Sigmoid colon (tissue), 6 donors: ENCODE measurements at regions not wholly inside any gene's neighbourhood (a gene's known extent, or its start where the extent isn't known, plus 50 kb on each side); places are given as distances from the start of the nearest gene placed in this dataset.

Experiments used
- DNase-seq: peaks from one replicate; pipeline ENCODE4 v3.0.0-alpha.2; 2019
- H3K27ac ChIP-seq, 4 donors: fragments of 200-600 bp; sonication (generic); one replicate each; pipeline ENCODE4 v1.5.1; 2016 to 2019; ENCODE audit warnings: mild to moderate bottlenecking in 1 of 4
- H3K27me3 ChIP-seq, 3 donors: fragments of 200-600 bp; sonication (generic); one replicate each; pipeline ENCODE4 v1.5.1; 2019; ENCODE audit warnings: mild to moderate bottlenecking in 1 of 3
- H3K36me3 ChIP-seq, 4 donors: fragments of 200-600 bp; sonication (generic); one replicate each; pipeline ENCODE4 v1.5.1; 2016 to 2019
- H3K4me1 ChIP-seq, 4 donors: fragments of 200-600 bp; sonication (generic); one replicate each; pipeline ENCODE4 v1.5.1; 2017 to 2019
- H3K4me3 ChIP-seq, 4 donors: fragments of 200-600 bp; sonication (generic); one replicate each; pipeline ENCODE4 v1.5.1; 2017 to 2019; ENCODE audit warnings: mild to moderate bottlenecking in 2 of 4, moderate library complexity in 1 of 4
- H3K9me3 ChIP-seq, 4 donors: fragments of 200-600 bp in 3 of 4; sonication (generic) in 3 of 4; one replicate each; pipeline versions ENCODE4 v1.5.1 to v1.6.1; 2013 to 2019
- EP300 ChIP-seq, 4 donors: sonication (generic); formaldehyde crosslinking; IDR thresholded peaks; one replicate each; pipeline ENCODE4 v1.6.1; 2017; ENCODE audit warnings: antibody characterized with exemption in 4 of 4
- POLR2A ChIP-seq, 2 donors: fragments of 450-650 bp; IDR thresholded peaks; one replicate each; pipeline ENCODE4 v1.6.1; 2016; ENCODE audit warnings: antibody characterized with exemption in 2 of 2, mild to moderate bottlenecking in 2 of 2, moderate library complexity in 2 of 2
- POLR2AphosphoS5 ChIP-seq, 4 donors: sonication (generic); formaldehyde crosslinking; IDR thresholded peaks; one replicate each; pipeline ENCODE4 v1.6.1; 2017; ENCODE audit warnings: antibody characterized with exemption in 4 of 4
- WGBS, 2 donors: extraction: QIAGEN DNeasy Blood & Tissue Kit; methylation state at CpG; one replicate each; pipeline ENCODE4 v1.1.7; 2013; 5-methylcytosine and 5-hydroxymethylcytosine counted together
- intact Hi-C: fragments of 100-400 bp; cut with DNase I; formaldehyde crosslinking; loops from one replicate; pipeline ENCODE4 v1.15.1; 2023
- TF ChIP-seq, protein P1 (sequence below), 4 experiments: fragments of 450-650 bp in 3 of 4; fragments of 200-600 bp in 1 of 4; IDR thresholded peaks; one replicate each; pipeline ENCODE4 v1.5.1; 2016 to 2019; ENCODE audit warnings: antibody characterized with exemption in 4 of 4, mild to moderate bottlenecking in 3 of 4, moderate library complexity in 2 of 4
- donor health status: healthy with polysubstance abuse.
- donor health status: healthy.

DNA sequence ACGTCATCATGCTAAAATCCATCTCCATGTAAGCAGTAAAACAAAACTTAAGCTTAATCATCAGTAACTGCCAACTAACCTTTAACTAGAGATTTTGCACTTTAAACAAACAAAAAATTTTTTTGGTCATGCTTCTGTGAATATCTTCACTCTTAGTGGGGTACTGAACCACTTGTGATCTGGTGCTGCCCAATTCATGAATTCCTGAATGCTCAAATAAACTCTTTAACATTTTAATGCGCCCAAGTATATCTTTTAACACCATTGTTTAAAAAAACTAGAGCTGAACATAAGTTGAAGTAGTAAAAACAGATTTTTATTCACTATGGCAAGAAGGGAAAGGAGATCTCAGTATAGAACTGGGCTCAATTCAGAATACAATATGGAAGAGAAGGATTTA lies 196.9 kb upstream of the USP24 start:
- 82 to 85% methylated on average over 2 of the region's 2 CpGs for WGBS, 2 donors

DNA sequence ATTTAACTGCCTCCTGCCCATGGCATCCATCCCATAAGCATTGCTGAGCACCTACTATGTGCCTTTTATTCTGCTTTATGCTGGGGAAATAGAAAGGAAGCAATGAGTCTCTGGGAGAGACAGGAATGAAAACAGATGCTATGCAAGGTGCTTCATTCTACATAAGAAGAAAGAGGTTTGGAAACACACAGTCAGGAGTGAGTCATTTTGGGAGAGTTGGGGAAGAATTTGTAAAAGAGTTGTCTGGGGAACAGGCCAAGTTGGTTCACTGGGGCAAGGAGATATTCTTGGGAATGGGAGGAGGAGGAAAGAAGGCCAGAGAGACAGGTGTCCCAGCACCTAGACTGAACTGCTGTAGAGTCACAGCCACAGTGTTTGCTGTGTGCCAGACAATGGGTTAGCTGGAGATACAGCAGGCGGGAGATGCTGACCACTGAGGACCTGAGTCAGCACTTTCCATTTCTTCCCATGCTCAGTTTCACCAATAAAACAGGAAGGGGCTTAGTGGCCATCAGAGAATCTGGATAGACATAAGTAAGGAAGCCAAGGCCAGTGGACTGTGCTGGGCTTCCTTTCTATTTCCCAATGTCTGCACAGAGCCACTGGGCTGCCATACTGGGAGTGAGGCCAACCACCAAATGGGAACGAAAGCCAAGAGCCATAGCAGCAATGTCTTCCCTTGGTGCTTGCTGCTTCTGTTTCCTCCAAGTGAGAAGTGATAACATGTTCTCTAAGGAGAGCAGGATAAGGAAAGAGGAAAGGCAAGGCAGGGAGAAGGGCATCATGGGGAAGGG lies 187.7 kb upstream of the USP24 start:
- WGBS, 2 donors = 93 to 94% methylated on average over 2 of the region's 2 CpGs
- intact Hi-C loops = no loop called here
- no peak overlapping the region for H3K4me3 ChIP-seq
- no peak overlapping the region for H3K27ac ChIP-seq
- H3K27me3 ChIP-seq = no peaks in the 10 kb centered on the region
- DNase-seq = no peak
- H3K4me1 ChIP-seq = no peaks in the 10 kb centered on the region
- H3K36me3 ChIP-seq = no peaks in the 10 kb centered on the region
- H3K9me3 ChIP-seq = no peaks in the 10 kb centered on the region
- TF ChIP-seq POLR2A (IDR thresholded peaks at IDR 0.05) (no peak), EP300 (IDR thresholded peaks at IDR 0.05) (no peak), POLR2AphosphoS5 (IDR thresholded peaks at IDR 0.05) (no peak)
- TF ChIP-seq, protein P1, sequence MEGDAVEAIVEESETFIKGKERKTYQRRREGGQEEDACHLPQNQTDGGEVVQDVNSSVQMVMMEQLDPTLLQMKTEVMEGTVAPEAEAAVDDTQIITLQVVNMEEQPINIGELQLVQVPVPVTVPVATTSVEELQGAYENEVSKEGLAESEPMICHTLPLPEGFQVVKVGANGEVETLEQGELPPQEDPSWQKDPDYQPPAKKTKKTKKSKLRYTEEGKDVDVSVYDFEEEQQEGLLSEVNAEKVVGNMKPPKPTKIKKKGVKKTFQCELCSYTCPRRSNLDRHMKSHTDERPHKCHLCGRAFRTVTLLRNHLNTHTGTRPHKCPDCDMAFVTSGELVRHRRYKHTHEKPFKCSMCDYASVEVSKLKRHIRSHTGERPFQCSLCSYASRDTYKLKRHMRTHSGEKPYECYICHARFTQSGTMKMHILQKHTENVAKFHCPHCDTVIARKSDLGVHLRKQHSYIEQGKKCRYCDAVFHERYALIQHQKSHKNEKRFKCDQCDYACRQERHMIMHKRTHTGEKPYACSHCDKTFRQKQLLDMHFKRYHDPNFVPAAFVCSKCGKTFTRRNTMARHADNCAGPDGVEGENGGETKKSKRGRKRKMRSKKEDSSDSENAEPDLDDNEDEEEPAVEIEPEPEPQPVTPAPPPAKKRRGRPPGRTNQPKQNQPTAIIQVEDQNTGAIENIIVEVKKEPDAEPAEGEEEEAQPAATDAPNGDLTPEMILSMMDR (IDR thresholded peaks at IDR 0.05) = no peak

More for the DNA sequence above, 196.9 kb upstream of the USP24 start:
- Histone ChIP-seq H3K27me3 (no peaks in the 10 kb centered on the region), H3K4me1 (no peaks in the 10 kb centered on the region), H3K27ac (no peak overlapping the region), H3K4me3 (no peak overlapping the region), H3K36me3 (no peaks in the 10 kb centered on the region), H3K9me3 (peaks cover 0 to 2% (median 0%) of the 10 kb centered on the region in 4 donors)
- TF ChIP-seq POLR2A (IDR thresholded peaks at IDR 0.05) (no peak), EP300 (IDR thresholded peaks at IDR 0.05) (no peak), POLR2AphosphoS5 (IDR thresholded peaks at IDR 0.05) (no peak)
- TF ChIP-seq, protein P1 (IDR thresholded peaks at IDR 0.05) = no peak
- intact Hi-C loops = no loop called here
- DNase-seq = no peak

DNA sequence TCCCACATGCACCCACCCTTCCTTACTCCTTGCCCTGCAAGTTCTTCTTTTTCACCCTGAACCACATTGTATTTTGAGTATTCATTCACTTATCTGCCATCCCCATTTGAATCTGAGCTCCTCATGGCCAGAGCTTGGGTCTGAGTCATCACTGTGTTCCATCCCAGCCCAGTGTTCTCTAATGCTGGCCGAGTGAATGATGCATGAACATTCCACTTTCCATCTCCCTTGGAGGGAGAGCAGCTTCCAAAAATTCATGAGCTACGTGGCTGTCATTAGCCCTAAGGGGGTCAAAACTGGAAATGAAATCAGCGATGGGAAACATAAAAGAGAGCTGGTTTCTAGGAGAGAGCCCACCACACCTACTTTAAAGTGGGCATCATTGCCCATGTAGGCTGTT lies 187.0 kb upstream of the USP24 start:
- no peak overlapping the region for H3K4me3 ChIP-seq
- no peaks in the 10 kb centered on the region for H3K4me1 ChIP-seq
- H3K36me3 ChIP-seq = no peaks in the 10 kb centered on the region
- DNase-seq = no peak
- no peaks in the 10 kb centered on the region for H3K27me3 ChIP-seq
- WGBS, 2 donors = 75 to 77% methylated on average over 3 of the region's 3 CpGs
- intact Hi-C loops = no loop called here
- H3K27ac ChIP-seq = no peak overlapping the region
- no peaks in the 10 kb centered on the region for H3K9me3 ChIP-seq
- TF ChIP-seq POLR2AphosphoS5 (IDR thresholded peaks at IDR 0.05) (no peak), POLR2A (IDR thresholded peaks at IDR 0.05) (no peak), EP300 (IDR thresholded peaks at IDR 0.05) (no peak)
- TF ChIP-seq, protein P1 (IDR thresholded peaks at IDR 0.05) = no peak

DNA sequence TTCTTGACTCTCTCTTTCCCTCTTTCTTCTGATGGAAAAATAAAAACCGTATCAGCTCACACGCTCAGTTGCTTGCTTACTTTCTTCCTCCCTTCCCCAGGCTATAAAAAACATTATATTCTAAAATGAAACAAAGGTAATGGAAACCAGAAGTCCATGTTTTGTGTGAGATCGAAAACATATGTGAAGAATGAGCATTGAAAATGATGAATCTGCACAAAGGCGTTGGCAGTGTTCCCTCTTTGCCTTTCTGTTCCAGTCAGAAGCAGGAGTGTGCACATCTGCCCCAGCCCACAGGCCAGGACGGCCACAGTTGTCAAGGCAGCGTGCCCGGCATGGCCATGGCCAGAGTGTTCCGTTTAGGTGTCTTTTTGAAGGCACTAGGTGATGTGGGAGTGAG lies 185.3 kb upstream of the USP24 start:
- Histone ChIP-seq H3K27ac (no peak overlapping the region), H3K27me3 (no peaks in the 10 kb centered on the region), H3K36me3 (no peaks in the 10 kb centered on the region), H3K4me1 (no peaks in the 10 kb centered on the region), H3K9me3 (no peaks in the 10 kb centered on the region), H3K4me3 (no peak overlapping the region)
- TF ChIP-seq EP300 (IDR thresholded peaks at IDR 0.05) (no peak), POLR2AphosphoS5 (IDR thresholded peaks at IDR 0.05) (no peak), POLR2A (IDR thresholded peaks at IDR 0.05) (no peak)
- TF ChIP-seq, protein P1 (IDR thresholded peaks at IDR 0.05) = no peak
- WGBS, 2 donors = 83 to 85% methylated on average over 8 of the region's 8 CpGs
- intact Hi-C loops = no loop called here
- no peak for DNase-seq

DNA sequence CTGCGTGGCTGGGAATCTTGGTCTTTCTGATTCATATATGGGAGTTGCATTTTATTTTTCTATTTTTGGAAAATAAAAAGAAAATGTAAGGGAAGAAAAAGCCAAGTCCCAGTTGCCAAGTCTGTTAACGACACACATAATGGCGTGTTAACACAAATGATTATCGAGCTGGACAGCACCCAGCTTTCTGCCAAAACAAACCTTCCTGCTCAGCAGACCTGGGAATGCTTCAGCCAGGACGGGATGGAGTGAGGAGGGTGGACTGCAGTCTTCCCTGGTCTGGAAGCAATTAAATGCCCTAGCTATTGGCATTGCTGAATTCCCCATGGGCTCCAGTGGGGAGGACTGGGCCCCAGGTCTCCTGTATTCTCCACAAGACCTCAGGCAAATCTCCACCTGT lies 184.2 kb upstream of the USP24 start:
- 44 to 68% methylated on average over 5 of the region's 5 CpGs for WGBS, 2 donors

More for the DNA sequence above, 184.2 kb upstream of the USP24 start:
- H3K27me3 ChIP-seq = no peaks in the 10 kb centered on the region
- no peak for DNase-seq
- H3K4me3 ChIP-seq = no peak overlapping the region
- no peak overlapping the region for H3K27ac ChIP-seq
- H3K36me3 ChIP-seq = no peaks in the 10 kb centered on the region
- no peaks in the 10 kb centered on the region for H3K4me1 ChIP-seq
- TF ChIP-seq POLR2A (IDR thresholded peaks at IDR 0.05) (no peak), EP300 (IDR thresholded peaks at IDR 0.05) (no peak), POLR2AphosphoS5 (IDR thresholded peaks at IDR 0.05) (no peak)
- TF ChIP-seq, protein P1 (IDR thresholded peaks at IDR 0.05) = no peak
- no peaks in the 10 kb centered on the region for H3K9me3 ChIP-seq
- intact Hi-C loops = no loop called here
